ENCODE measurements at regions not wholly inside any gene's neighbourhood (a gene's known extent, or its start where the extent isn't known, plus 50 kb on each side); places are given as distances from the start of the nearest gene placed in this dataset.

- no peak for TF ChIP-seq CTCF (IDR thresholded peaks at IDR 0.05; ENCODE audit: control insufficient read depth, extremely low read depth, insufficient read depth)
- DNase-seq (ENCODE audit: low read depth), result no peak
- H3K4me3 ChIP-seq (ENCODE audit: low read depth, low read length), result no peak overlapping the region
Measured at GRCh38 chr4:182136201-182136600, 107.0 kb upstream of the TENM3 start.

- no peak for TF ChIP-seq CTCF (IDR thresholded peaks at IDR 0.05; ENCODE audit: control insufficient read depth, extremely low read depth, insufficient read depth)
- DNase-seq (ENCODE audit: low read depth), result no peak
- no peak overlapping the region for H3K4me3 ChIP-seq (ENCODE audit: low read depth, low read length)
Measured at GRCh38 chr4:182137343-182137742, 105.9 kb upstream of the TENM3 start.

GRCh38 chr4:182139491-182139890 is 103.7 kb upstream of the TENM3 start:
- H3K4me3 ChIP-seq (ENCODE audit: low read depth, low read length), result no peak overlapping the region

GRCh38 chr4:182140547-182140946 is 102.7 kb upstream of the TENM3 start:
- no peak for TF ChIP-seq CTCF (IDR thresholded peaks at IDR 0.05; ENCODE audit: control insufficient read depth, extremely low read depth, insufficient read depth)
- DNase-seq (ENCODE audit: low read depth), result no peak
- no peak overlapping the region for H3K4me3 ChIP-seq (ENCODE audit: low read depth, low read length)

More at GRCh38 chr4:182139491-182139890, 103.7 kb upstream of the TENM3 start:
- DNase-seq (ENCODE audit: low read depth), result no peak
- no peak for TF ChIP-seq CTCF (IDR thresholded peaks at IDR 0.05; ENCODE audit: control insufficient read depth, extremely low read depth, insufficient read depth)

- no peak overlapping the region for H3K4me3 ChIP-seq (ENCODE audit: low read depth, low read length)
- DNase-seq (ENCODE audit: low read depth), result no peak
- TF ChIP-seq CTCF (IDR thresholded peaks at IDR 0.05; ENCODE audit: control insufficient read depth, extremely low read depth, insufficient read depth), result no peak
Measured at GRCh38 chr4:182141061-182141460, 102.1 kb upstream of the TENM3 start.

GRCh38 chr4:182142176-182143085 is 100.8 kb upstream of the TENM3 start:
- no peak overlapping the region for H3K4me3 ChIP-seq (ENCODE audit: low read depth, low read length)
- DNase-seq (ENCODE audit: low read depth), result no peak
- TF ChIP-seq CTCF (IDR thresholded peaks at IDR 0.05; ENCODE audit: control insufficient read depth, extremely low read depth, insufficient read depth), result no peak

All from LNCaP clone FGC (cell line).